WTC11 (cell line): ENCODE measurements at regions not wholly inside any gene's neighbourhood (a gene's known extent, or its start where the extent isn't known, plus 50 kb on each side); places are given as distances from the start of the nearest gene placed in this dataset.

Source experiments
- ATAC-seq: fragments of 200-7000 bp; cut with Tn5 transposase; 2 replicates; pipeline ENCODE4 v1.10.0; 2021; ENCODE audit warnings: mild to moderate bottlenecking, moderate library complexity
- CTCF ChIA-PET: fragments of 300-600 bp; sonication (Branson Sonifier 250); formaldehyde crosslinking; loops from one replicate; lab custom pipeline; 2021; ENCODE audit warnings: antibody characterized with exemption; lab: Charles Lee
- POLR2A ChIA-PET: fragments of 350-600 bp; sonication (Branson Sonifier 250); formaldehyde crosslinking; loops from one replicate; lab custom pipeline; 2021; ENCODE audit warnings: antibody characterized with exemption; lab: Charles Lee
- DNase-seq: peaks from one replicate; pipeline ENCODE4 v3.0.0; 2021; ENCODE audit warnings: low spot score
- H3K27ac Mint-ChIP-seq: 2 replicates; pipeline ENCODE4 v1.8.0; 2021; ENCODE audit warnings: mixed read lengths
- H3K27me3 Mint-ChIP-seq: 2 replicates; pipeline ENCODE4 v1.8.0; 2021; ENCODE audit warnings: low read depth, mild to moderate bottlenecking, moderate library complexity, mixed read lengths
- H3K36me3 Mint-ChIP-seq: 2 replicates; pipeline ENCODE4 v1.8.0; 2021; ENCODE audit warnings: mixed read lengths
- H3K4me1 Mint-ChIP-seq: 2 replicates; pipeline ENCODE4 v1.8.0; 2022; ENCODE audit warnings: mixed read lengths
- H3K4me3 Mint-ChIP-seq: 2 replicates; pipeline ENCODE4 v1.8.0; 2021; ENCODE audit warnings: mild to moderate bottlenecking, moderate library complexity, mixed read lengths
- H3K9me3 Mint-ChIP-seq: 2 replicates; pipeline ENCODE4 v1.8.0; 2021; ENCODE audit warnings: mixed read lengths
- ATF2 ChIP-seq: sonication (generic); formaldehyde crosslinking; IDR thresholded peaks from 2 replicates; pipeline ENCODE4 v1.8.1; 2022; ENCODE audit warnings: low read depth, missing genetic modification reagents, borderline replicate concordance
- CBFB ChIP-seq: sonication (generic); formaldehyde crosslinking; IDR thresholded peaks from 2 replicates; pipeline ENCODE4 v1.8.1; 2022; ENCODE audit warnings: mild to moderate bottlenecking, low read depth, missing genetic modification reagents
- CREM ChIP-seq: sonication (generic); formaldehyde crosslinking; IDR thresholded peaks from 2 replicates; pipeline ENCODE4 v1.8.1; 2022; ENCODE audit warnings: mild to moderate bottlenecking, missing genetic modification reagents, moderate library complexity
- EMX1 ChIP-seq: fragments of 250-450 bp; sonication (Bioruptor Pico); IDR thresholded peaks from 2 replicates; pipeline ENCODE4 v1.8.0; 2021; ENCODE audit warnings: mild to moderate bottlenecking
- ETV6 ChIP-seq: sonication (generic); formaldehyde crosslinking; IDR thresholded peaks from 2 replicates; pipeline ENCODE4 v1.8.1; 2022; ENCODE audit warnings: mild to moderate bottlenecking, missing genetic modification reagents
- FOXK1 ChIP-seq: sonication (generic); formaldehyde crosslinking; IDR thresholded peaks from 2 replicates; pipeline ENCODE4 v1.8.0; 2022; ENCODE audit warnings: mild to moderate bottlenecking, moderate library complexity, missing genetic modification reagents
- GTF2I ChIP-seq: fragments of 250-450 bp; sonication (Bioruptor Pico); conservative IDR thresholded peaks from 2 replicates; pipeline ENCODE4 v1.4.0; 2021; ENCODE audit warnings: mild to moderate bottlenecking
- HMGA2 ChIP-seq: fragments of 250-450 bp; sonication (Bioruptor Pico); IDR thresholded peaks from 2 replicates; pipeline ENCODE4 v1.4.0; 2021; ENCODE audit warnings: mild to moderate bottlenecking, moderate library complexity
- RELA ChIP-seq: sonication (generic); formaldehyde crosslinking; IDR thresholded peaks from 2 replicates; pipeline ENCODE4 v1.8.1; 2022; ENCODE audit warnings: missing genetic modification reagents, mild to moderate bottlenecking, borderline replicate concordance
- RORB ChIP-seq: fragments of 250-450 bp; sonication (Bioruptor Pico); IDR thresholded peaks from 2 replicates; pipeline ENCODE4 v1.9.0; 2021; ENCODE audit warnings: mild to moderate bottlenecking
- SMAD3 ChIP-seq: sonication (generic); formaldehyde crosslinking; IDR thresholded peaks from 2 replicates; pipeline ENCODE4 v1.8.0; 2022; ENCODE audit warnings: missing genetic modification reagents, mild to moderate bottlenecking, borderline replicate concordance
- SOX15 ChIP-seq: fragments of 250-450 bp; sonication (Bioruptor Pico); IDR thresholded peaks from 2 replicates; pipeline ENCODE4 v1.9.0; 2021; ENCODE audit warnings: mild to moderate bottlenecking
- SP1 ChIP-seq: sonication (generic); formaldehyde crosslinking; conservative IDR thresholded peaks from 2 replicates; pipeline ENCODE4 v1.8.1; 2022; ENCODE audit warnings: missing genetic modification reagents
- ZNF263 ChIP-seq: sonication (generic); formaldehyde crosslinking; IDR thresholded peaks from 2 replicates; pipeline ENCODE4 v1.8.1; 2022; ENCODE audit warnings: low read depth, mild to moderate bottlenecking, moderate library complexity, missing genetic modification reagents
- TF ChIP-seq, protein P1 (sequence below): sonication (generic); formaldehyde crosslinking; IDR thresholded peaks from 2 replicates; pipeline ENCODE4 v1.8.1; 2023; ENCODE audit warnings: mild to moderate bottlenecking, moderate library complexity, missing genetic modification reagents
- TF ChIP-seq, protein P2 (sequence below): sonication (generic); formaldehyde crosslinking; IDR thresholded peaks from 2 replicates; pipeline ENCODE4 v1.8.0; 2023; ENCODE audit warnings: missing genetic modification reagents, mild to moderate bottlenecking, borderline replicate concordance
- TF ChIP-seq, protein P3 (sequence below): sonication (generic); formaldehyde crosslinking; IDR thresholded peaks from 2 replicates; pipeline ENCODE4 v1.8.0; 2022; ENCODE audit warnings: mild to moderate bottlenecking, missing genetic modification reagents
- TF ChIP-seq, protein P4 (sequence below): sonication (generic); formaldehyde crosslinking; IDR thresholded peaks from 2 replicates; pipeline ENCODE4 v1.8.0; 2022; ENCODE audit warnings: missing genetic modification reagents

DNA sequence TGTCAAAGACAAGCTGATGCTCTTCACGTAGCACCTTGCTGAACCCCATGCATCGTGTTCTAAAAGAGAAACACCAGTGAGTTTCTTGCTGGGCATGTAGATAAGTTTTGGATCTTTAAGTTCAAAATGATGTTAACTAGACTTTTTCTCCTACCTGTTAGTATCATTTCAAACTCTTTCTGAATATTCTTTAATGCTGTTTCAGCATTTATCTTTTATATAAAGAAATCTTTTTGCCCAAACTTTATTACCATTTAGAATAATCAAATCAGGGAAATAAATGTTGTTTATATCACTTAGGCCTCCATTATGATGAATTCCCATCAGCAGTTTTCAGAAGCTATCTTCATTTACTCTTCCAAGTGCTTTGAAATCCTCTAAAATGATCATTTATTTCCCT, 542.8 kb downstream of the CDH10 start:
- Mint-ChIP-seq H3K27me3 (no peaks in the 10 kb centered on the region), H3K9me3 (peaks cover 27% of the 10 kb centered on the region), H3K4me1 (no peaks in the 10 kb centered on the region), H3K36me3 (peaks cover 13% of the 10 kb centered on the region), H3K4me3 (no peak overlapping the region), H3K27ac (no peak overlapping the region)
- DNase-seq (no peak), ATAC-seq (no peak)
- no peak for TF ChIP-seq ZNF263 (CRISPR knock-in tag)
- TF ChIP-seq RORB: no peak
- no peak for TF ChIP-seq CBFB (CRISPR knock-in tag)
- no peak for TF ChIP-seq CREM
- TF ChIP-seq RELA (CRISPR knock-in tag): no peak
- TF ChIP-seq SP1: no peak
- TF ChIP-seq ETV6 (CRISPR knock-in tag): no peak
- no peak for TF ChIP-seq SMAD3 (CRISPR knock-in tag)
- no peak for TF ChIP-seq ATF2 (CRISPR knock-in tag)
- no peak for TF ChIP-seq FOXK1 (CRISPR knock-in tag)
- TF ChIP-seq, protein P1, sequence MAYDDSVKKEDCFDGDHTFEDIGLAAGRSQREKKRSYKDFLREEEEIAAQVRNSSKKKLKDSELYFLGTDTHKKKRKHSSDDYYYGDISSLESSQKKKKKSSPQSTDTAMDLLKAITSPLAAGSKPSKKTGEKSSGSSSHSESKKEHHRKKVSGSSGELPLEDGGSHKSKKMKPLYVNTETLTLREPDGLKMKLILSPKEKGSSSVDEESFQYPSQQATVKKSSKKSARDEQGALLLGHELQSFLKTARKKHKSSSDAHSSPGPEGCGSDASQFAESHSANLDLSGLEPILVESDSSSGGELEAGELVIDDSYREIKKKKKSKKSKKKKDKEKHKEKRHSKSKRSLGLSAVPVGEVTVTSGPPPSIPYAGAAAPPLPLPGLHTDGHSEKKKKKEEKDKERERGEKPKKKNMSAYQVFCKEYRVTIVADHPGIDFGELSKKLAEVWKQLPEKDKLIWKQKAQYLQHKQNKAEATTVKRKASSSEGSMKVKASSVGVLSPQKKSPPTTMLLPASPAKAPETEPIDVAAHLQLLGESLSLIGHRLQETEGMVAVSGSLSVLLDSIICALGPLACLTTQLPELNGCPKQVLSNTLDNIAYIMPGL (CRISPR knock-in tag): no peak
- TF ChIP-seq, protein P2, sequence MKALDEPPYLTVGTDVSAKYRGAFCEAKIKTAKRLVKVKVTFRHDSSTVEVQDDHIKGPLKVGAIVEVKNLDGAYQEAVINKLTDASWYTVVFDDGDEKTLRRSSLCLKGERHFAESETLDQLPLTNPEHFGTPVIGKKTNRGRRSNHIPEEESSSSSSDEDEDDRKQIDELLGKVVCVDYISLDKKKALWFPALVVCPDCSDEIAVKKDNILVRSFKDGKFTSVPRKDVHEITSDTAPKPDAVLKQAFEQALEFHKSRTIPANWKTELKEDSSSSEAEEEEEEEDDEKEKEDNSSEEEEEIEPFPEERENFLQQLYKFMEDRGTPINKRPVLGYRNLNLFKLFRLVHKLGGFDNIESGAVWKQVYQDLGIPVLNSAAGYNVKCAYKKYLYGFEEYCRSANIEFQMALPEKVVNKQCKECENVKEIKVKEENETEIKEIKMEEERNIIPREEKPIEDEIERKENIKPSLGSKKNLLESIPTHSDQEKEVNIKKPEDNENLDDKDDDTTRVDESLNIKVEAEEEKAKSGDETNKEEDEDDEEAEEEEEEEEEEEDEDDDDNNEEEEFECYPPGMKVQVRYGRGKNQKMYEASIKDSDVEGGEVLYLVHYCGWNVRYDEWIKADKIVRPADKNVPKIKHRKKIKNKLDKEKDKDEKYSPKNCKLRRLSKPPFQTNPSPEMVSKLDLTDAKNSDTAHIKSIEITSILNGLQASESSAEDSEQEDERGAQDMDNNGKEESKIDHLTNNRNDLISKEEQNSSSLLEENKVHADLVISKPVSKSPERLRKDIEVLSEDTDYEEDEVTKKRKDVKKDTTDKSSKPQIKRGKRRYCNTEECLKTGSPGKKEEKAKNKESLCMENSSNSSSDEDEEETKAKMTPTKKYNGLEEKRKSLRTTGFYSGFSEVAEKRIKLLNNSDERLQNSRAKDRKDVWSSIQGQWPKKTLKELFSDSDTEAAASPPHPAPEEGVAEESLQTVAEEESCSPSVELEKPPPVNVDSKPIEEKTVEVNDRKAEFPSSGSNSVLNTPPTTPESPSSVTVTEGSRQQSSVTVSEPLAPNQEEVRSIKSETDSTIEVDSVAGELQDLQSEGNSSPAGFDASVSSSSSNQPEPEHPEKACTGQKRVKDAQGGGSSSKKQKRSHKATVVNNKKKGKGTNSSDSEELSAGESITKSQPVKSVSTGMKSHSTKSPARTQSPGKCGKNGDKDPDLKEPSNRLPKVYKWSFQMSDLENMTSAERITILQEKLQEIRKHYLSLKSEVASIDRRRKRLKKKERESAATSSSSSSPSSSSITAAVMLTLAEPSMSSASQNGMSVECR (CRISPR knock-in tag): no peak
- no peak for TF ChIP-seq HMGA2 (CRISPR knock-in tag)
- TF ChIP-seq, protein P3, sequence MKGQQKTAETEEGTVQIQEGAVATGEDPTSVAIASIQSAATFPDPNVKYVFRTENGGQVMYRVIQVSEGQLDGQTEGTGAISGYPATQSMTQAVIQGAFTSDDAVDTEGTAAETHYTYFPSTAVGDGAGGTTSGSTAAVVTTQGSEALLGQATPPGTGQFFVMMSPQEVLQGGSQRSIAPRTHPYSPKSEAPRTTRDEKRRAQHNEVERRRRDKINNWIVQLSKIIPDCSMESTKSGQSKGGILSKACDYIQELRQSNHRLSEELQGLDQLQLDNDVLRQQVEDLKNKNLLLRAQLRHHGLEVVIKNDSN (CRISPR knock-in tag): no peak
- TF ChIP-seq GTF2I: no peak
- TF ChIP-seq EMX1 (CRISPR knock-in tag): no peak
- TF ChIP-seq, protein P4, sequence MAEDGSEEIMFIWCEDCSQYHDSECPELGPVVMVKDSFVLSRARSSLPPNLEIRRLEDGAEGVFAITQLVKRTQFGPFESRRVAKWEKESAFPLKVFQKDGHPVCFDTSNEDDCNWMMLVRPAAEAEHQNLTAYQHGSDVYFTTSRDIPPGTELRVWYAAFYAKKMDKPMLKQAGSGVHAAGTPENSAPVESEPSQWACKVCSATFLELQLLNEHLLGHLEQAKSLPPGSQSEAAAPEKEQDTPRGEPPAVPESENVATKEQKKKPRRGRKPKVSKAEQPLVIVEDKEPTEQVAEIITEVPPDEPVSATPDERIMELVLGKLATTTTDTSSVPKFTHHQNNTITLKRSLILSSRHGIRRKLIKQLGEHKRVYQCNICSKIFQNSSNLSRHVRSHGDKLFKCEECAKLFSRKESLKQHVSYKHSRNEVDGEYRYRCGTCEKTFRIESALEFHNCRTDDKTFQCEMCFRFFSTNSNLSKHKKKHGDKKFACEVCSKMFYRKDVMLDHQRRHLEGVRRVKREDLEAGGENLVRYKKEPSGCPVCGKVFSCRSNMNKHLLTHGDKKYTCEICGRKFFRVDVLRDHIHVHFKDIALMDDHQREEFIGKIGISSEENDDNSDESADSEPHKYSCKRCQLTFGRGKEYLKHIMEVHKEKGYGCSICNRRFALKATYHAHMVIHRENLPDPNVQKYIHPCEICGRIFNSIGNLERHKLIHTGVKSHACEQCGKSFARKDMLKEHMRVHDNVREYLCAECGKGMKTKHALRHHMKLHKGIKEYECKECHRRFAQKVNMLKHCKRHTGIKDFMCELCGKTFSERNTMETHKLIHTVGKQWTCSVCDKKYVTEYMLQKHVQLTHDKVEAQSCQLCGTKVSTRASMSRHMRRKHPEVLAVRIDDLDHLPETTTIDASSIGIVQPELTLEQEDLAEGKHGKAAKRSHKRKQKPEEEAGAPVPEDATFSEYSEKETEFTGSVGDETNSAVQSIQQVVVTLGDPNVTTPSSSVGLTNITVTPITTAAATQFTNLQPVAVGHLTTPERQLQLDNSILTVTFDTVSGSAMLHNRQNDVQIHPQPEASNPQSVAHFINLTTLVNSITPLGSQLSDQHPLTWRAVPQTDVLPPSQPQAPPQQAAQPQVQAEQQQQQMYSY (CRISPR knock-in tag): no peak
- no peak for TF ChIP-seq SOX15 (CRISPR knock-in tag)
- CTCF ChIA-PET: no interaction called here
- POLR2A ChIA-PET: no interaction called here
